Psoas muscle (tissue), 7 donors: ENCODE measurements at regions not wholly inside any gene's neighbourhood (a gene's known extent, or its start where the extent isn't known, plus 50 kb on each side); places are given as distances from the start of the nearest gene placed in this dataset.

Source experiments
- ATAC-seq, 4 donors: fragments of 200-7000 bp; cut with Tn5 transposase; one replicate each; pipeline ENCODE4 v1.9.1; 2020; ENCODE audit warnings: moderate library complexity in 3 of 4, mild to moderate bottlenecking in 2 of 4
- DNase-seq, 2 donors: peaks; one replicate each; pipeline ENCODE4 v3.0.0-alpha.2; 2020
- H3K27ac ChIP-seq: fragments of 200-600 bp; one replicate; pipeline ENCODE4 v1.8.0; 2022
- H3K27me3 ChIP-seq, 3 donors: fragments of 200-600 bp in 1 of 3; one replicate each; pipeline versions ENCODE4 v1.6.1 to v1.8.0; 2013 to 2022; ENCODE audit warnings: low read length in 2 of 3, mild to moderate bottlenecking in 2 of 3, moderate library complexity in 1 of 3; ENCODE audit not compliant: insufficient read depth in 3 of 3
- H3K36me3 ChIP-seq, 2 donors: fragments of 200-600 bp in 1 of 2; one replicate each; pipeline versions ENCODE4 v1.6.1 to v1.8.0; 2013 to 2022; ENCODE audit warnings: low read depth in 1 of 2, mild to moderate bottlenecking in 1 of 2, moderate library complexity in 1 of 2; ENCODE audit not compliant: insufficient read depth in 1 of 2
- H3K4me1 ChIP-seq: fragments of 200-600 bp; one replicate; pipeline ENCODE4 v1.8.0; 2022
- H3K4me3 ChIP-seq: fragments of 200-600 bp; one replicate; pipeline ENCODE4 v1.8.0; 2022; ENCODE audit warnings: mild to moderate bottlenecking
- H3K9me3 ChIP-seq: fragments of 200-600 bp; one replicate; pipeline ENCODE4 v1.8.0; 2022
- CTCF ChIP-seq: fragments of 200-600 bp; IDR thresholded peaks from one replicate; pipeline ENCODE4 v1.8.0; 2022; ENCODE audit warnings: antibody characterized with exemption
- WGBS, 3 donors: extraction: QIAGEN DNeasy Blood & Tissue Kit; methylation state at CpG; one replicate each; pipeline versions ENCODE4 v1.1.6 to v1.1.7; 2013; 5-methylcytosine and 5-hydroxymethylcytosine counted together
- intact Hi-C, 2 donors: fragments of 100-400 bp; cut with DNase I; formaldehyde crosslinking; loops; one replicate each; pipeline versions ENCODE4 v1.11.0 to v1.14.2; 2022
- donor health status: healthy with polysubstance abuse.
- donor health status: DM: no; HTN: no; CAD: no; lungs with moderate emphysema.
- donor health status: Bipolar disorder and iron deficiency.
- donor health status: healthy.
- donor health status: DM: yes; HTN: yes; CAD: no.
- donor health status: DM: no; HTN: no; CAD: no.
- donor health status: DM: yes; HTN: yes; CAD: no.

- ATAC-seq (no peak), DNase-seq (no peak)
- 36 to 66% (median 62%) methylated on average over 1 of the region's 1 CpG for WGBS, 3 donors
- Histone ChIP-seq H3K4me1 (no peaks in the 10 kb centered on the region), H3K4me3 (no peak overlapping the region), H3K27ac (no peak overlapping the region), H3K36me3 (no peaks in the 10 kb centered on the region), H3K9me3 (no peaks in the 10 kb centered on the region), H3K27me3 (no peaks in the 10 kb centered on the region)
- intact Hi-C loops: no loop called here
- no peak for TF ChIP-seq CTCF
Measured at GRCh38 chr21:17195351-17195750, 317.5 kb upstream of the CXADR start.

GRCh38 chr21:17195976-17196375 lies 316.9 kb upstream of the CXADR start:
- H3K4me3 ChIP-seq: no peak overlapping the region
- H3K9me3 ChIP-seq: no peaks in the 10 kb centered on the region
- no peak for DNase-seq
- intact Hi-C loops: no loop called here
- H3K27ac ChIP-seq: no peak overlapping the region
- 18 to 31% (median 30%) methylated on average over 1 of the region's 1 CpG for WGBS, 3 donors
- H3K4me1 ChIP-seq: no peaks in the 10 kb centered on the region
- TF ChIP-seq CTCF: no peak
- H3K27me3 ChIP-seq: no peaks in the 10 kb centered on the region
- H3K36me3 ChIP-seq: no peaks in the 10 kb centered on the region
- ATAC-seq: no peak

GRCh38 chr21:17196623-17197022 lies 316.2 kb upstream of the CXADR start:
- no peak for ATAC-seq
- Histone ChIP-seq H3K9me3 (no peaks in the 10 kb centered on the region), H3K27ac (no peak overlapping the region), H3K4me1 (no peaks in the 10 kb centered on the region), H3K27me3 (no peaks in the 10 kb centered on the region), H3K4me3 (no peak overlapping the region), H3K36me3 (no peaks in the 10 kb centered on the region)
- intact Hi-C loops: no loop called here
- TF ChIP-seq CTCF: no peak
- 34 to 42% (median 40%) methylated on average over 2 of the region's 2 CpGs for WGBS, 3 donors
- DNase-seq: no peak

GRCh38 chr21:17197996-17198395 lies 314.8 kb upstream of the CXADR start:
- H3K27me3 ChIP-seq: no peaks in the 10 kb centered on the region
- H3K36me3 ChIP-seq: no peaks in the 10 kb centered on the region
- H3K4me3 ChIP-seq: no peak overlapping the region
- no peak for TF ChIP-seq CTCF
- no peaks in the 10 kb centered on the region for H3K9me3 ChIP-seq
- 26 to 41% (median 35%) methylated on average over 1 of the region's 1 CpG for WGBS, 3 donors
- intact Hi-C loops: no loop called here
- H3K27ac ChIP-seq: no peak overlapping the region
- H3K4me1 ChIP-seq: no peaks in the 10 kb centered on the region
- DNase-seq (no peak), ATAC-seq (no peak)

DNA sequence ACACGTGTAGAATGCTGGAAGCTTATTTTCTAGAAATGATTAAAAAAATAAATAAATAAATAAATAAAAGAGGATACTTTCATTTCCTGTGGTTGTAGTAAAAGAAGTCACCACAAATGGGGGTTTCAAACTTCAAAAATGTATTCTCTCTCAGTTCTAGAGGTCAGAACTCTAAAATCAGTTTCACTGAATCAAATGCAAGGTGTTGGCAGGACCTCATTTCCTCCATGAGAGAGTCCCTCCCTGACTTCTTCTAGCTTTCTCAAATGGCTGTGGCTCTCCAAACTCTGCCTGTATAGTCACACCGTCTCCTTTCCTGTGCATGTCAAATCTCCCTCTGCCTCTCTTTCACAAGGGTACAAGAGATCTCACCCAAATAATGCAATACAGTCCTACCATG lies 312.6 kb upstream of the CXADR start:
- H3K4me1 ChIP-seq: no peaks in the 10 kb centered on the region
- no peaks in the 10 kb centered on the region for H3K27me3 ChIP-seq
- no peak for DNase-seq
- no peak for TF ChIP-seq CTCF
- H3K9me3 ChIP-seq: no peaks in the 10 kb centered on the region
- intact Hi-C loops: no loop called here
- ATAC-seq: no peak
- H3K27ac ChIP-seq: no peak overlapping the region
- WGBS, 3 donors: 76 to 81% (median 78%) methylated on average over 2 of the region's 2 CpGs
- no peaks in the 10 kb centered on the region for H3K36me3 ChIP-seq
- H3K4me3 ChIP-seq: no peak overlapping the region
